Left hindlimb (tissue), 1 donor: ENCODE measurements at regions not wholly inside any gene's neighbourhood (a gene's known extent, or its start where the extent isn't known, plus 50 kb on each side); places are given as distances from the start of the nearest gene placed in this dataset.
"Not testable (repeated sequence)": the region's sequence is repeated elsewhere in the genome, so short reads cannot be mapped to it uniquely, and the experiment has no call there.

ENCODE experiments used
- DNase-seq: peaks from one replicate; pipeline ENCODE4 v3.0.0-alpha.2; 2018

- DNase-seq: no peak
Measured at GRCh38 chr2:242054406-242054805, 184.9 kb downstream of the RTP5 start.

GRCh38 chr2:242054881-242055801, 185.6 kb downstream of the RTP5 start:
- DNase-seq: no peak

- no peak for DNase-seq
Measured at GRCh38 chr2:242056026-242056425, 186.5 kb downstream of the RTP5 start.

- no peak for DNase-seq
Measured at GRCh38 chr2:242056785-242057184, 187.3 kb downstream of the RTP5 start.

- DNase-seq: no peak
Measured at GRCh38 chr2:242057379-242058040, 188.0 kb downstream of the RTP5 start.

- no peak for DNase-seq
Measured at GRCh38 chr2:242058116-242058680, 188.7 kb downstream of the RTP5 start.

GRCh38 chr2:242059566-242059965, 190.0 kb downstream of the RTP5 start:
- no peak for DNase-seq

- DNase-seq: no peak
Measured at GRCh38 chr2:242060212-242060835, 190.8 kb downstream of the RTP5 start.

GRCh38 chr2:242061930-242062329, 192.4 kb downstream of the RTP5 start:
- DNase-seq: not testable (repeated sequence)

GRCh38 chr2:242063436-242063835, 193.9 kb downstream of the RTP5 start:
- DNase-seq: no peak

- DNase-seq: no peak
Measured at GRCh38 chr2:242063850-242064249, 194.3 kb downstream of the RTP5 start.

GRCh38 chr2:242064364-242065250, 195.1 kb downstream of the RTP5 start:
- no peak for DNase-seq

GRCh38 chr2:242065426-242065825, 195.9 kb downstream of the RTP5 start:
- no peak for DNase-seq

- DNase-seq: no peak
Measured at GRCh38 chr2:242069018-242069417, 199.5 kb downstream of the RTP5 start.

GRCh38 chr2:242069938-242070395, 200.4 kb downstream of the RTP5 start:
- not testable (repeated sequence) for DNase-seq

GRCh38 chr2:242070726-242071125, 201.2 kb downstream of the RTP5 start:
- not testable (repeated sequence) for DNase-seq

- not testable (repeated sequence) for DNase-seq
Measured at GRCh38 chr2:242071377-242071776, 201.8 kb downstream of the RTP5 start.

GRCh38 chr2:242071936-242072335, 202.4 kb downstream of the RTP5 start:
- DNase-seq: not testable (repeated sequence)

- DNase-seq: no peak
Measured at GRCh38 chr2:242075168-242075567, 205.6 kb downstream of the RTP5 start.

- DNase-seq: no peak
Measured at GRCh38 chr2:242075696-242076095, 206.2 kb downstream of the RTP5 start.

- not testable (repeated sequence) for DNase-seq
Measured at GRCh38 chr2:242076184-242076583, 206.7 kb downstream of the RTP5 start.

GRCh38 chr2:242078426-242078825, 208.9 kb downstream of the RTP5 start:
- not testable (repeated sequence) for DNase-seq
